Progenitor cell of endocrine pancreas (in vitro differentiated cells): ENCODE measurements at regions not wholly inside any gene's neighbourhood (a gene's known extent, or its start where the extent isn't known, plus 50 kb on each side); places are given as distances from the start of the nearest gene placed in this dataset.
"Not testable (repeated sequence)": the region's sequence is repeated elsewhere in the genome, so short reads cannot be mapped to it uniquely, and the experiment has no call there.

Experiments used
- DNase-seq: peaks from one replicate; pipeline ENCODE4 v3.0.0; 2021; ENCODE audit warnings: low spot score; ENCODE audit not compliant: unreplicated experiment
- H3K27ac Mint-ChIP-seq: 2 replicates; pipeline ENCODE4 v1.8.0; 2021; ENCODE audit warnings: mild to moderate bottlenecking, moderate library complexity, mixed read lengths
- H3K27me3 Mint-ChIP-seq: 2 replicates; pipeline ENCODE4 v1.8.0; 2021; ENCODE audit warnings: mixed read lengths
- H3K36me3 Mint-ChIP-seq: 2 replicates; pipeline ENCODE4 v1.8.0; 2022; ENCODE audit warnings: mixed read lengths; ENCODE audit not compliant: insufficient read depth
- H3K4me1 Mint-ChIP-seq: 2 replicates; pipeline ENCODE4 v1.8.0; 2021; ENCODE audit warnings: low read depth, mixed read lengths
- H3K4me3 Mint-ChIP-seq: 2 replicates; pipeline ENCODE4 v1.8.0; 2021; ENCODE audit warnings: low read depth, mild to moderate bottlenecking, moderate library complexity, mixed read lengths
- H3K9me3 Mint-ChIP-seq: 2 replicates; pipeline ENCODE4 v1.8.0; 2021; ENCODE audit warnings: low read depth, mixed read lengths
- CTCF ChIP-seq: fragments of 200-600 bp; sonication (generic); IDR thresholded peaks from one replicate; pipeline ENCODE4 v1.5.0; 2021; ENCODE audit warnings: antibody characterized with exemption, mild to moderate bottlenecking; ENCODE audit not compliant: unreplicated experiment

GRCh38 chr7:84735677-84736076, 451.2 kb downstream of the SEMA3D start:
- Mint-ChIP-seq H3K4me3 (no peak overlapping the region), H3K27me3 (no peaks in the 10 kb centered on the region), H3K9me3 (peaks cover 10% of the 10 kb centered on the region), H3K36me3 (peaks cover 1% of the 10 kb centered on the region), H3K27ac (no peak overlapping the region), H3K4me1 (no peaks in the 10 kb centered on the region)
- no peak for DNase-seq
- no peak for TF ChIP-seq CTCF

GRCh38 chr7:84735011-84735410, 451.8 kb downstream of the SEMA3D start:
- TF ChIP-seq CTCF = no peak
- Mint-ChIP-seq H3K4me1 (no peaks in the 10 kb centered on the region), H3K27ac (no peak overlapping the region), H3K9me3 (peaks cover 10% of the 10 kb centered on the region), H3K4me3 (no peak overlapping the region), H3K36me3 (peaks cover 1% of the 10 kb centered on the region), H3K27me3 (no peaks in the 10 kb centered on the region)
- no peak for DNase-seq

- not testable (repeated sequence) for H3K4me3 Mint-ChIP-seq, H3K4me1 Mint-ChIP-seq, H3K36me3 Mint-ChIP-seq, H3K27ac Mint-ChIP-seq, DNase-seq, H3K9me3 Mint-ChIP-seq, H3K27me3 Mint-ChIP-seq
These were observed 452.9 kb downstream of the SEMA3D start for GRCh38 chr7:84733976-84734375.

- not testable (repeated sequence) for H3K27me3 Mint-ChIP-seq
These were observed 456.0 kb downstream of the SEMA3D start for GRCh38 chr7:84730864-84731263.

GRCh38 chr7:84729284-84729683, 457.6 kb downstream of the SEMA3D start:
- Mint-ChIP-seq H3K9me3 (peaks cover 29% of the 10 kb centered on the region), H3K4me1 (no peaks in the 10 kb centered on the region), H3K36me3 (peaks cover 2% of the 10 kb centered on the region), H3K27ac (no peak overlapping the region), H3K27me3 (no peaks in the 10 kb centered on the region), H3K4me3 (no peak overlapping the region)
- TF ChIP-seq CTCF = no peak
- DNase-seq = no peak

More at GRCh38 chr7:84730864-84731263, 456.0 kb downstream of the SEMA3D start:
- DNase-seq, H3K4me1 Mint-ChIP-seq, H3K4me3 Mint-ChIP-seq, H3K36me3 Mint-ChIP-seq, H3K27ac Mint-ChIP-seq: not testable (repeated sequence)
- H3K9me3 Mint-ChIP-seq = peaks cover 23% of the 10 kb centered on the region

GRCh38 chr7:84722734-84723133, 464.1 kb downstream of the SEMA3D start:
- H3K9me3 Mint-ChIP-seq = peaks cover 20% of the 10 kb centered on the region
- H3K27ac Mint-ChIP-seq = no peak overlapping the region
- H3K27me3 Mint-ChIP-seq = no peaks in the 10 kb centered on the region
- H3K4me1 Mint-ChIP-seq = peaks cover 4% of the 10 kb centered on the region
- no peak overlapping the region for H3K4me3 Mint-ChIP-seq
- peaks cover 1% of the 10 kb centered on the region for H3K36me3 Mint-ChIP-seq
- no peak for TF ChIP-seq CTCF
- no peak for DNase-seq

GRCh38 chr7:84722086-84722485, 464.8 kb downstream of the SEMA3D start:
- Mint-ChIP-seq H3K4me3 (no peak overlapping the region), H3K36me3 (peaks cover 1% of the 10 kb centered on the region), H3K27ac (no peak overlapping the region), H3K27me3 (no peaks in the 10 kb centered on the region), H3K4me1 (peaks cover 4% of the 10 kb centered on the region), H3K9me3 (peaks cover 15% of the 10 kb centered on the region)
- TF ChIP-seq CTCF = no peak
- DNase-seq = no peak
